ENCODE measurements at regions not wholly inside any gene's neighbourhood (a gene's known extent, or its start where the extent isn't known, plus 50 kb on each side); places are given as distances from the start of the nearest gene placed in this dataset.
"Not testable (repeated sequence)": the region's sequence is repeated elsewhere in the genome, so short reads cannot be mapped to it uniquely, and the experiment has no call there.

DNA sequence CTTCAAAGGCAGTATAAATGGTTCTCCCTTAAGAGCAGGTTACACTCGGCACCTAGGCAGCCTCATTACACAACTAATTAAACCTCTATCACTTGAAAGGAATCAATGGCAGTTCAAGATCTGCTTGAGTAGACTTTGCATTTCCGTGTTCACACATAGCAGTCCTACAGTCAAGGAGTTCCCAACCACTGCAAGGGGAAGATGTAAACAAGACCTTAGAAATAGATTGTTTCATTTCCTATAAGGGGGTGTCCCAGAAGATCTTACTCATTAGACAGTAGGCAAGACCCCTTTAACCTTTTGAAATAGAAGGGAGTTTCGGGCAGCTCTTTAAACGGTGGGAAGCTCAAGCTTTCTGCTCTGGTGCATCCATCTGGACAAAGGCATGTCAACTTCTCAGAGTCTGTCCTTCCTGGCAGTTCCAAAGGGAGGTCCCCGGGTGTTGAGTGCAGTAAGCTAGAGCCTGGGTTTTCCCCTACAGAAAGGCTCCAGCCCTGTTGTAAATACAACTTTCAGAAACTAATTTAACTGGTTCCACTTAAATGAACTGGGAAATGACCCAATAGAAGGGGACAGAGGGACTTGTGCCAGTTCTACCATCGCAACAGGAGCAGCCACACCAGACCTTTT lies 150.8 kb downstream of the RBMX2 start:
- DNase-seq, result no peak

DNA sequence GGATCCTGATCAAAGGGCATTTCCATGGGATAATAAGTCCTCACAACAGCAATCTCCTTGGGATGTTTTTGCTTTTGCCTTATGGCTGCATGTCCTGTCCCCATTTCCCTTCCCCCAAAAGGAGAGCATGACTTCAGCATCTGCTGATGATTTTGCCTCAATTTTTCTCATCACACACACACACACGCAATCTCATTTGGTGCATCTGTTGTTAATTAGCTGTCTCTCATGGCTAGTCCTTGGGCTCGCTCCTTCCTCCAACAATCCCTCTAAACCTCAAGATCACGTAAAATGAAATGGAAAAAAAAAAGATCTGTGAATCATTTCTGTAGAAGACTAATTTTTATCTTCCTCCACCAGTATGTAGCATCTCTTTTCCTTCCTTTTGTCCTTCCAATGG lies 153.6 kb downstream of the RBMX2 start:
- DNase-seq, result no peak

- DNase-seq, result no peak
These were observed 154.0 kb downstream of the RBMX2 start for GRCh38 chrX:130555757-130556156.

DNA sequence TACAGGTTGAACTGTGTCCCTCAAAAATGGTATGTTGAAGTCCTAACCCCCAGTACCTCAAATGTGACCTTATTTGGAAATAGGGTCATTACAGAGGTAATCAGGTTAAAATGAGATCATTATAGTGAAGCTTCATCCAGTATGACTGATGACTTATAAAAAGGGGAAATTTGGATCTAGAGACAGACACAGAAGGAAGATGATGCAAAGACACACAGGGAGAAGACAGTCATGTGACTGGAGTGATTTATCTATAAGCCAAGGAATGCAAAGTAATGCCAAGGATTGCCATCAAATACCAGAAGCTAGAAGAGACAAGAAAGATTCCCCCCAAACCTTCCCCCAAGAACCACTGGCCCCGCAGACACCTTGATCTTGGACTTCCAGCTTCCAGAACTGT lies 155.2 kb downstream of the RBMX2 start:
- DNase-seq, result no peak

GRCh38 chrX:130560544-130560943 lies 158.8 kb downstream of the RBMX2 start:
- DNase-seq, result no peak

DNA sequence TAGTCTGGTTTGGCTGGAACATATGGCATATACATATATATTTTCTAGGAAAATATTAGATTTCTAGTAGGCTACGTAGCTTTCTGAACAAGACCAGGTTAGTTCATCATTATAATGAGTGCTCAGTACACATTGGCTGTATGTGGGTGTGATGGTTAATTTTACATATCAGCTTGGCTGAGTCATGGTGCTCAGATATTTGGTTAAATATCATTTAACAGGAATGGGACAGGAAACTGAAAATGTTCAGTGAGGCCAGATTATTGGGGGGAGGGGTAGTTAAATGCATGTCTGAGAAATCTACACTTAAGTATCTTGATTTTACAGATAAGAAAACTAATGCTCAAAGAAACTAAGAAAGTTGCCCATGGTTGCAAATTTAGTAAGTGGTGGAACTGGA lies 160.1 kb downstream of the RBMX2 start:
- no peak for DNase-seq

GRCh38 chrX:130563476-130563875 lies 161.7 kb downstream of the RBMX2 start:
- no peak for DNase-seq

DNA sequence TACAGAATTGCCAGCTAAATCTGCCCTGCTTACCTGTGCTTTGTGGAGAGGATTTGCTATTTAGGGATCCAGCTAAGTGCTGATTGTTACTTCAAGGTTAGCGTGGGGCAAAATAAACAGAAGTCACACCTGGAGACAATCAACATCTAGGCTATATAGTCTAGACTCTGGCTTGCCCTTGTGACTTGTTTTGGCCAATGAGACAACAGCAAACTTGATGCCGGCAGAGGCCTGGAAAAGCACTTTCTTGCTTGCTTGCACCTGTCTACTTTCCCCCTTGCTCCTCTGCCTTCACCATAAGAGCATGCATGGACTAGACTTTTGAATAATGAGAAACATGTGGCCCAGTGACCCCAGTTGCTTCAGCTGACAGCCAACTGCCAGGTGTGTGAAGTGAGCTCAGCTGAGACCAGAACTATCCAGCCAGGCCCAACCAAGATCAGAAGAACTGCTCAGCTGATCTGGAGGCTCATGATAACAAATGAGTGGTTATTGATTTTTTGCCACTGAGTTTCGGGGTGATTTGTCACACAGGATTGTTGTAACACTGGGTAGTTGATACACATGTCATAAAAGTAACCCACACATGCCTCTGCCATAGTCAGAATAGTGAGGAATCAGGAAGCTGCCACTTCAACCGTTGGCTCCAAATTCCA lies 164.4 kb downstream of the RBMX2 start:
- DNase-seq, result no peak

DNA sequence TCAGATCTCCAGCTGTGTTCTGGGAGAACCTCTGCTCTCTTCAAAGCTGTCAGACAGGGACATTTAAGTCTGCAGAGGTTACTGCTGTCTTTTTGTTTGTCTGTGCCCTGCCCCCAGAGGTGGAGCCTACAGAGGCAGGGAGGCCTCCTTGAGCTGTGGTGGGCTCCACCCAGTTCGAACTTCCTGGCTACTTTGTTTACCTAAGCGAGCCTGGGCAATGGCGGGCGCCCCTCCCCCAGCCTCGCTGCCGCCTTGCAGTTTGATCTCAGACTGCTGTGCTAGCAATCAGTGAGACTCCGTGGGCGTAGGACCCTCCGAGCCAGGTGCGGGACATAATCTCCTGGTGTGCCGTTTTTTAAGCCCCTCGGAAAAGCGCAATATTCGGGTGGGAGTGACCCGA lies 171.2 kb downstream of the RBMX2 start:
- not testable (repeated sequence) for DNase-seq
